HG03039 (cell line): ENCODE measurements at regions not wholly inside any gene's neighbourhood (a gene's known extent, or its start where the extent isn't known, plus 50 kb on each side); places are given as distances from the start of the nearest gene placed in this dataset.

Source experiments
- ATAC-seq: cut with Tn5 transposase; IDR thresholded peaks from one replicate; pipeline ENCODE4 v1.9.1; 2021; ENCODE audit warnings: mild to moderate bottlenecking, moderate library complexity; ENCODE audit not compliant: unreplicated experiment

DNA sequence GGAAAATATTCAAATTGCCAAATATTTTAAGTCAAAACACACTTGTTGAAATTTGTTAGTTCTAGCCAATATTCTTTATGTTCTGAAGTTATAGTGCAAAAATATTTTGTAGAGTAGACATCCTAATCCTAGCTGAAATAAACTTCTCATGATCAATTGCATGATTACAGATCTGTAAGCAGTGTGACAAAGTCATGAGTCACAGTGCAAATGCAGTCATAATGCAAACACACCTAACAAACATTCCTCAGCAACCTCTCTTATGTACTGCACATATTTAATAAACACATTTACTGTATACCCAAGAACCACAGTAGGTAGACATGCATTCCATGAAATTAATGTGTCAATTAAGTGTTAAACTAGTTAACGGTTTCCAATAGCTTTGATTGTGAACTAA is 1857.4 kb downstream of the NCAM2 start:
- no peak for ATAC-seq

DNA sequence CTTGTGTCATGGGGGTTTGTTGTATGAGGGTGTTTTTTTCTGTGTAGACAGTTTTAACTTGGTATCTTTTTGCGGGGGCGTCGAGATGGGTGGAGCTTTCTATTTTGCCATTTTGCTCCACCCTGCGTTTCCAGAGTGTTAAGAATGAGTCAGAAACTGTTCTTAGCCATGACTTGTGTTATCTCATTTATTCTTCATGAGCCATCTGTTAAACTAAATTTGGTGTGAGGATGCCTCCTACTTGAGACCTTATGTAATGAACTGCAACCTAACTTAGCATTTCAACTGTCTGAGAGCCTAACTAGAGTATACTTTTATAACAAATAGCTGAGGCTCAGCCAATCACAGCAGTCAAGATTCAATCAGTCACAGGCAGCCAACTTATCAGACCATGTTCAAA is 1873.5 kb downstream of the NCAM2 start:
- ATAC-seq, result no peak

DNA sequence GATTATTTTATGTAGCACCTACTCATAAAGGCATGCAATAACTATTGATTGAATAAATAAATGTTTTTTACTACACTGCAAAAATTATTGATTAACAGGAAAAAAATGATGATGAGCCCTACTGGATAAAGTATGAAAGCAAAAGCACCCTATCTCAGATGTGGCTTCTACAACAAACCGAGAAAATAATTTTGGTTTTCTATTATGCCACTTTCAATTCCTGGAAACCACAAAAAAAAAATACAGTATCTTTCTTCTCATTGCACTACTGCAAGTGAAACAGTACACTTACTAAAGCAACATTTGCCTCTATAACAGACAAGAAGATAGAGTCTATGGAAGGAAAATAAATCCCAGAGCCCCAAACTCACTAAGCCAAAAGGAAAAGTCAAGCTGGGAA is 1882.4 kb downstream of the NCAM2 start:
- no peak for ATAC-seq

DNA sequence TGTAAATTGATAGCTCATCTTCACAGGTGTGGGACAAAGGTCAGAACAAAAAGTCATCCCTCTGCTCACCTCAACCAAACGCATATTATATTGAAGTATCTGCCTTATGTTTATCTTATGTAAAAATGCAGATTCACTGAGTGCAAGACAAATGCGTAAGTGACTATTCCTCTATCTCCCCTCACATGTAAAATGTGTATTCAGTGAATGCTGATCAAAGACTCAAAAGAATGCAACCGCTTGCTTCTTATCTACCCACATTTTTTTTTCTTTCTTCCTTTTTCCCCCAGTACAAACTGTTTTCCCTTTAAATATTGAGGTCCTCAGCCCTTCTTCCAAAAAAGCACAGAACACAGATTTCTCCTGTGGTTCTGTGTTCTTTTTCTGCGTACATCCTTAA is 1882.9 kb downstream of the NCAM2 start:
- no peak for ATAC-seq

DNA sequence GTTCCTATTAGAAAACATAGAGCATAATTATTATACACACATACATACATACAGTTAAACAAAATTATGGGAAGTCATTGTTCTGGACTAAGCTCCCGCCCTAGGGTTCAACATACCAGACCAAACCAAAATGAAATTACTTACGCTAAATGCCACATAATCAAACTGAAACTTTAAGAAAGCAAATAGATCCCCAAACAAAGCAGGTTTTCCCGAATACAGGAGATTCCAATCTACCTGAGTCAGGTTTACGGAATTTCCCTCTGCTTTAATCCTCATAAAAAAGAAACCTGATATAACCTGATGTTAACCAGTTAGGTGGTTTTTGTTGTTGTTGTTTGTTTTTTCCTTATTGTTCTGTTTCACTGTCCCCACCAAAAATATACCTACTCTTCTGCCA is 1886.9 kb downstream of the NCAM2 start:
- ATAC-seq, result no peak

DNA sequence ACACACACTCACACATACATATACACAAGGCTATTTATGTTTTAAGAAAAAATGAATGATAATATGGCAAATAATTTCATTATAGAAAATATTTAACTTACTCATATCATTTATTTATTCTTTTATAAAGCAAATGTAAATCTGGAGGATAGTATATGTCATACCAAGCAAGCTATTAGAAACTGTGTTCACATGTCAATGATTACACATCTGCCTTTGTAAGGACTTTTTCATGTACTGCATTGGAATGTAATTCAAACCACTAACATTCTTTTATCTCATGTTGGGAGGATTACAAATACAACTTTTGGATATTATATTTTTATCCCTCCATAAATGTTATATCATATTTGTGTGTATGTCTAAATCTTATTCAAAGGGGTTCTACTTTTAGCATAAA is 1887.4 kb downstream of the NCAM2 start:
- no peak for ATAC-seq

DNA sequence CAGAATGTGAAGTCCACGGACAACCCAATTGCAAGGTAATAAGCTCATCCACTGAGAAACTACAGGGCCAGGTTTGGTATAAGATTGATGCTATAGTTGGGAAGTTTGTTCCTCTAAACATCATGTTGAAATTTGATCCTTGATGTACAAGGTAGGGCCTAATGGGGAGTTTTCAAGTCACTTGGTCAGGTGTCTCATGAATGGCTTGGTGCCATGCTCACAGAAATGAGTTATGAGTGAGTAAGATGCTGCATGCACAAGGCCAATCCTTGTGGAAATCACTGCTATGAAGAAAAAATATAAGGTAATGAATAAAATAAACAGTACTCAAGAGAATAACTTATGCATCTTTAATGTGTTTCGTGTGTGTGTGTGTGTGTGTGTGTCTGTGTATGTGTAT is 1891.2 kb downstream of the NCAM2 start:
- no peak for ATAC-seq

DNA sequence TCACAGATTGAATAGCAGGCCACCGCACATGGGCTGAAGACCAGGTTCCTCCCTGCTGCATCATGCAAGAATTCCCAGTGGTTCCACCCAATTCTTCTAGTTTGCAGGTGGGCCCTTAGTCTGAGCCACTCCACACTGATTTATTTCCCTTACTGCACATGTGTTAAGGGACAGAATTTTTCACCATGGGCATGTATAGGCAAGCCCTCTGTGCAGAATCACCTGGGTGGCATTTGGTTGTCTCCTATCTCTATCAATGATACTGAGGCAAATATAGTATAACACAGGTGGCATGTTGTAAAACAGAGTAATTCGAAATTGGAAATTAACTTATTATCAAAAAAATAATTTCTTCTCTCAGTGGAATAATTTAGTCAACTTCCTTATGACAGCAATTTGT is 1892.4 kb downstream of the NCAM2 start:
- no peak for ATAC-seq

DNA sequence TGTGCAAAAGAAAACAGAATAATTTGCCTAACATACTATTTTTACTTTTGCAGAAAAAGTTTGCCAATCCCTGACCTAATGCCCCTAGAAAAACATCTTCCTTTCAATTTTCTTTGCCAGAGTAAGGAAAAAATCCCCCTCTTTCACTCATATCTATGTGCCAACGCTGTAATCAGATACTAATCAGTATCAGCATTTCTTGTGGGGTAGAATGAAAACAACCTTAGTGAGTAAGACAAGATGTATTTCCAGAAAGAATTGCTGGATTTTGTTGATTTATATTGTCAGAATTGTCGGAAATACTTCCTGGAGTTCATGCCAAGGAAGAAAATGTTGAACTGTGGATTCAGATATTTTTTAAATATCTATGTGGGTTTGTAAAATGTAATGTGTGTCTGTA is 1893.8 kb downstream of the NCAM2 start:
- ATAC-seq, result no peak

DNA sequence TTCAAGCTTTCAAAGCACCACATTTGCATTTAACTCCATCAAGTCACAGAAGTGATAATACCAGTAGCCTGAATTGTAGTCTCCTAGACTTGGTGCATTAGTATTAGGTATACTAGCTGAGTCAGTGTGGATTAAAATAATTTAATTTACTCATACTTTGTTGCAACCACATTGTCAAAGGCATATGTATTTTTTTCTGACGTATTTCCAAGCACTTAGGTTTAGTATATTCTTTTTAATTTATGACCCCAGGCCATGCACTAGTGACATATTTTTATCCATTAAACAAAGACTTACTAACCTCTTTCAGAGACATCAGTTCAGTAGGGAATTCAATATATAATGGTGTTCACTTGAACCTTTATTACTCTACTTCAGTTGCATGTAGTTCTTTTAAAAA is 1894.5 kb downstream of the NCAM2 start:
- ATAC-seq, result no peak

DNA sequence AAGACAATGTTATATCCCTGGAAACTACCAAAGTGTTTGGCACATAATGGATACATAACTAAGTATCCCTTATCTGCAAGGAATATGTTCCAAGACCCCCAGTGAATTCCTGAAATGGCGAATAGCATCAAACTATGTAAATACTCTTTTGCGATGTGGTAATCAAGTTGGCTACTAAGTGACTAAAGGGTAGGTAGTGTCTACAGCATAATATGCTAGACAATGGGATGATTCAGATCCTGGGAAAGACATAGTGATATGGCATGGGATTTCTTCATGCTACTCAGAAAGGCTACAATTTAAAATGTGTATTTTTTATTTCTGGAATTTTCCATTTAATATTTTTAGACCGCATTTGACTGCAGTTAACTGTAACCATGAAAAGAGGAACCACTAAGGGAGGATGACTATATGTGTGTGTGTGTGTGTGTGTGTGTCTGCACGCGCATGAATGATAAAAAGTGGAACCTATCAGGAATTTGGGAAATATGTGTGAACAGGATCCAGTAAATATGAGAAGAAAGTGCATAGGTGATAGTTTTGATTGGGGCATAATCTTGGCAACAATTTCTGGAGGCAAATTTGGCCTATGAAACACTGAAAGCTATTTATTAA is 1899.9 kb downstream of the NCAM2 start:
- no peak for ATAC-seq

DNA sequence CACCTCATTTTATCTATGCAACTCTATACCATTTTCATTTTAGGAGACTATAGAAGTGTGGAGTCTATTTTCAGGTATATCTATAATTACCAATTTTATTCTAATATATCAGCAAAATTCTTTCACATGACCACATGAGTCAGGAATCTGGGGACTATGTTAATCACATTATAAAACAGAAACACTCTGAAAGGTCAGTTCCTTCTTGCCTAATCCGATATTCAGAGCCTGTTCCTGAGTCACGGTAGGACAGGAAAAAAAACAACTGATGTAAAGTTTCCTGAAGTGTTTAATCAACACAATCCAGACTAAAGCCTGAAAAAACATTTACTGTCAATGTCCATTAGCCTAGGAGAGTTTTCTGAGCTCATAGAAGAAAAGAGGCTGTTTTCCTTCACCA is 1902.3 kb downstream of the NCAM2 start:
- no peak for ATAC-seq

DNA sequence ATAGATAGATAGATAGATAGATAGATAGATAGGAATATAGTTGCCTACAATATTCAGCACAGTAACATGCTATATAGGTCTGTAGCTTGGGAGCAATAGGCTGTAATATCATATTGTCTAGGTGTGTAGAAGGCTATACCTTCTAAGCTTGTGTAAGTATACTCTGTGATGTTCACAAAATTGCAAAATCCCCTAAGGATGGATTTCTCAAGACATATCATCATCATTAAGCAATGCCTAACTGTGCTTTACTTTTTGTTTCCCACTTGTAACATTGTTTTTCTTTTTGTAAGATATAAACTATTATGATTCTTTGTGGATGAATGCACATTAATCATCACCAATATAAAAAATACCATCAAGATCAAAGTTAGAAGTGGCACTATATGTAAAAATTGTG is 1905.6 kb downstream of the NCAM2 start:
- ATAC-seq, result no peak

DNA sequence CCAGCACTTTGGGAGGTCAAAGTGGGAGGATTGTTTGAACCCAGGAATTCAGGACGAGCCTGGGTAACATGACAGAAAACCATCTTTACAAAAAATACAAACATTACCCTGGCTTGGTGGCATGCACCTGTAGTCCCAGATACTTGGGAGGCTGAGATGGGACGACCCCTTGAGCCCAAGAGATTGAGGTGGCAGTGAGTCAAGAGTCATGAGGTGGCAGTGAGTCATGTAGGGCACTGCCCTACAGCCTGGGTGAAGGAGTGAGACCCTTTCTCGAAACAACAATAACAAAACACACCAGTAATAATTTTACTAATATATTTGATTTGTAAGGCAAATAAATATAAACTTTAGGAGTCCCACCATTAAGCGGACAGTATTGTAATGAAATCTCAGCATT is 1906.2 kb downstream of the NCAM2 start:
- ATAC-seq, result no peak

DNA sequence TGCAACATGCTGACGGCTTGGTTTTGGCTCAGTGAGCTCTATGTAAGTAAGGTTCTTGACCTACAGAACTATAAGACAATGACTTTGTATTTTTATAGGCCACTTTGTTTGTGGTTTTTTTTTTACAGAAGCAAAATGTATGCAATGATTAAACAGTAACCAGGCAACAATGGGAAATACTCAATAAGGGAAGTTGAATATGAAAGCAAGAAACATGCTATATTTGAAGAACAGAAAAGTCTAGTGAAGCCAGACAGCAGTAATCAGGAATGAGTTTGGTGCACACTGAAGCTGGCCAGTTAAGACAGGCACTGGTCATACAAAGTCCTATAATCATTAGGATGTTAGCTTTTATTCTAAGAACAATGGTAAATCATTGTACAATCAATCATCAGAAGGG is 1926.8 kb downstream of the NCAM2 start:
- no peak for ATAC-seq

DNA sequence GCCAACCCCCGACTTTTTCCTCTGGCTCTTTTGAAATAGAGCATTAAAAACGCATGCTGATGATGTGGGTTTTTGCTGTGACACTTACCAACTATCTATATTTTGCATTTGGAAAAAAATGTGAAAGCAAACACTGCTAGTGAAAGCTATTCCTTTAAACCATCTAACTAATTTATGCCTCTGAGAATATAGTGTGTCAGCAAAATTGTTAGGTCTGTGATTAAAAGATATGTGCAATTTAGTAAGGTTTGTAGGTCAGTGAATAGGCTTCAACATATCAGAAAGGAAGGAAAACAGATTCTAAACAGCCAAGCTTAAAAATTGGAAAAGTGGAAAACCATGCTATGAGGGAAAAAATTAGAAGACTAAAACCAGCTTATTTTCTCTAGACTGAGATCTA is 1929.3 kb downstream of the NCAM2 start:
- no peak for ATAC-seq

DNA sequence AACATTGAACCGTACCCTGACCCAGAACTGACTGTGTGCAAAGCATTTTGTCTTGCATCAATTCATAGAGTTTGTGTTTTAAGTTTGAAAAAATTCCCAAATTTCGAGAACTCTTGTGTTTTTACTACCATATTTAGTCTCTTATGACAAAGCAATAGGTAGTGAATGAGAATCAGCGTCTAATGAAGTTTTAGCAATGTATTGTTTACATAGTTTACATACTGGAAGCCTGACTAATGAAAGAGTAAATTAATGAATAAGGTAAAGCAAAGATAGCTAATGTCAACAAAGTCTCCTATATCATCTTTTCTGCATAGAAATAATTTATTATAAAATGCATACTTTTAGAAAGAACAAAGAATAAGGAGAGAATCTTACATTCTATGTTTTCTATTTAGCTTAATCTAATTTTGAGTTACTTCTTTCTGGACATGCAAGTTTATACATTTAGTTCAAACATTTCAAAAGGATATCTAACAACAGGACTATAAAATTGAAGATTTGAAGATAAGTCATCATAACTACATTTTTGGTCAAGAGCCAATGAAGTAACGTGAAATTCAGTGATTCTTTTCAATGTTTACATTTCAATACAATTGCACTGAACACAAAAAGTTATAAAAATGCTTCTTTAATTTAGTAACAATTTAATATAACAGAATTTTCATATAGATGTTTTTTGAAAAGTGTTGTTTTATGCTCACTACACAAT is 1943.7 kb downstream of the NCAM2 start:
- ATAC-seq, result no peak

DNA sequence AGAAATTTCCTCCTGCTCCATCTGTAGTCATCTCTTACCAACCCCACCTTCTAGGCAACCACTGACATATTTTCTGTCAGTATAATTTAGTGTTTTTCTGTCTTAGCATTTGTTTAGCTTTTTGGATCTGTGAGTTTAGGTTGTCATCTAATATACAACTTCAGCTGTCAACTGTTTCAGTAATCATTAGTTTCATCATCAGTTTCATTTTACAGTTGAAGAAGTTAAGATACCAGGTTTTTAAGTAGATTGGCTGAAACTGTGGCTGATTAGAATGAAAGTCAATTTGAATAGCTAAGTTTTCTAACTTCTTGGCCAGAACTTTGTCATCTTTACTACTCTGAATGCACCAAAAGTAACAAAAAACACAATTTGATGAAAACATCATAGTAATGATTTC is 1957.3 kb downstream of the NCAM2 start:
- no peak for ATAC-seq

DNA sequence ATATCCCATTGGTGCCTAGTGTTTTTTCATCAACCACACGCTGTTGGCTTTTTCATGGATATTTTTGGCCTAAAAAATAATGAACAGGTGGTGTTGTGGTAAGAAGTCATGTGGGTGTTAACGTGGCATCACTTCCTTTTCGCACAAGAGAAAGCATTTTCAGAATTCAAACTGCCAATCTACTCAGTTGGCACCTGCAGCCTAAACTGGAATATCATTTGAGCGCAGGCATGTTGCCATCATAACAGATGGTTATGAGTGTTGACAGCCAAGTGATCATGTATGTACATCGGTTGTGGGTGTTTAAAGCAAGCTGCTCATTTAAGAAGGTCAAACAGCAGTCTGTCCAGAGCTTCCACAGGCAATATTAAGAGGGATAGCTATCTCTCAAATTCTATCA is 1963.0 kb downstream of the NCAM2 start:
- no peak for ATAC-seq

DNA sequence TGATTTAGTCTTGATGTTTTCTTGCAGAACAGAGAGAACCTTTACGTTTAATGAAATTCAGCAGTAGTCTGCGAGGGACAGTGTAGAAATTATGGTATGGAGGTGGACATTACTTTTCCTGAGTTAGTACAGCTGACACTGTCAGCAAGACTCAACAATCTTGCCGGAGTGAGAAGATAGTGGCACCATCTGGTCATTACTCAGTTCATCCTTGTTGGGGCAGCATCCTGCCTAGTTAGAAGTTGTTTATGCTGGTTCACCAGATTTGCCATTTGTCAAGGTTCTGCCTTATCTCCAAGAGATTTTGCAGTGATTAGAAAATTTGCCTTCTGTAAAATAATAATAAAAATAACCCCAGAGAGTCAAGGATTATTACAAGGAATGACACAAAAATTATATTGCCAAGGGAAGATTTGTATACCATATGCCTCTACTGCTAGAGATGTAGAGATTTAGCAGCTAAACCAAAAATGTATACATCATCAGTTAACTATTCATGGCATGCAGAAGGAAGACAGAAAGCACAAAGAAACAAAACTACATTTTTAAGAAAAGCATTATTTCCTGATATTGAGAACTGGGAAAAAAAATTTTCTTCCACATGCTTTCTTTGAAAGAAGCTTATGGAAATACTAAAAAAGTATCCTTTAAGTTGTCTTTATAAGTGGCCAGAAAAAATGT is 1967.4 kb downstream of the NCAM2 start:
- ATAC-seq, result no peak

DNA sequence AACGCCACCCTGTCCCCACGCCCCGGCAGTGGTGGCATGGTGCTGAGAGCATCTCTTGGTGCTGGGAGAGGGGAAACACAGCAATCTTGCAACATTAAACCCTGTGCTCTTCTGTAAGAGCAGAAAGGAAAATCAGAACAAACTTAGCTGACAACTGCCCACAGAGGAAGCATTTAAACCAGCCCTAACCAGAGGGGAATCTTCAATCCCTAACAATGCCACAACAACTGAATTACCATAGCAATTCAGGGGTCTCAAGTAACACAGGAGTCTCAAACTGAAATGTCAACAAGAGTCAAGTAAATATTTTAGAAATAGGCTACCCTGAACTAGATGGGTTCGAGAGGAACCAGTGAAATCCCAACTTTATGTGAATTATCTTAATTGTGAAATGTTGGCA is 1983.6 kb downstream of the NCAM2 start:
- no peak for ATAC-seq

DNA sequence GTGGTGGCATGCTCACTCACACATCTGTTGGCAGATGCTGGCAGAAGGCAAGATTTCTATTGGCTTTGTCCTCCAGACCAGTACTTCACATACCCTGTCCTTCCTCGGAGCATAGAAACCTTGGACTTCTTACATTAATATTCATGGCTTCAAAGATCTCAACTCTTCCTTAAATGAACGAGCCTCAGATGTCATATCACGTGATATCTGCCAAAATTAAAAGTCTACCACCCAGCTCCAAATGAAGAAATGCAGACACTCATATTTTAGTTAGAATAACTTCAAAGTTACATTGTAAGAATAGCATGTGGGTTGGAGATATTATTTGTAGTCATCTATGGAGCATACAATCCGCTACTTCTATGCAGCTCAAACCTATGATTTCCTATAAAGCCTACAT is 1994.9 kb downstream of the NCAM2 start:
- ATAC-seq, result no peak
